Upper lobe of left lung (tissue), 6 donors: ENCODE measurements at regions not wholly inside any gene's neighbourhood (a gene's known extent, or its start where the extent isn't known, plus 50 kb on each side); places are given as distances from the start of the nearest gene placed in this dataset.

ENCODE experiments used
- ATAC-seq, 2 donors: fragments of 200-7000 bp; cut with Tn5 transposase; one replicate each; pipeline ENCODE4 v1.9.1; 2022; ENCODE audit warnings: mild to moderate bottlenecking in 2 of 2, moderate library complexity in 2 of 2; ENCODE audit not compliant: low FRiP score in 2 of 2
- DNase-seq, 2 donors: peaks; one replicate each; pipeline ENCODE4 v3.0.0-alpha.2; 2019 to 2020
- H3K27ac ChIP-seq, 4 donors: fragments of 200-600 bp; sonication (generic); one replicate each; pipeline ENCODE4 v1.5.1; 2016 to 2019
- H3K27me3 ChIP-seq, 4 donors: fragments of 200-600 bp; sonication (generic); one replicate each; pipeline ENCODE4 v1.5.1; 2017 to 2019
- H3K36me3 ChIP-seq, 4 donors: fragments of 200-600 bp; sonication (generic); one replicate each; pipeline ENCODE4 v1.5.1; 2016 to 2019
- H3K4me1 ChIP-seq, 4 donors: fragments of 200-600 bp; sonication (generic); one replicate each; pipeline ENCODE4 v1.5.1; 2018 to 2019
- H3K4me3 ChIP-seq, 4 donors: fragments of 200-600 bp; sonication (generic); one replicate each; pipeline ENCODE4 v1.5.1; 2017 to 2019; ENCODE audit warnings: mild to moderate bottlenecking in 2 of 4, moderate library complexity in 1 of 4
- H3K9me3 ChIP-seq, 4 donors: fragments of 200-600 bp; sonication (generic); one replicate each; pipeline ENCODE4 v1.5.1; 2018 to 2019
- EP300 ChIP-seq, 4 donors: sonication (generic); formaldehyde crosslinking; IDR thresholded peaks; one replicate each; pipeline ENCODE4 v1.5.1; 2017; ENCODE audit warnings: antibody characterized with exemption in 4 of 4, control low read depth in 2 of 4
- POLR2A ChIP-seq, 4 donors: fragments of 450-650 bp; IDR thresholded peaks; one replicate each; pipeline ENCODE4 v1.5.1; 2016 to 2017; ENCODE audit warnings: antibody characterized with exemption in 4 of 4, mild to moderate bottlenecking in 2 of 4
- POLR2AphosphoS5 ChIP-seq, 2 donors: sonication (generic); formaldehyde crosslinking; IDR thresholded peaks; one replicate each; pipeline ENCODE4 v1.5.1; 2017; ENCODE audit warnings: antibody characterized with exemption in 2 of 2
- WGBS, 2 donors: methylation state at CpG; one replicate each; pipeline ENCODE4 v1.1.5; 2017 to 2018; 5-methylcytosine and 5-hydroxymethylcytosine counted together
- TF ChIP-seq, protein P1 (sequence below), 6 experiments: fragments of 450-650 bp in 4 of 6; fragments of 200-600 bp in 2 of 6; sonication (generic) in 2 of 6; IDR thresholded peaks; one replicate each; pipeline ENCODE4 v1.5.1; 2016 to 2019; ENCODE audit warnings: antibody characterized with exemption in 6 of 6
- donor health status: DM: no; HTN: no; CAD: no; lungs with moderate emphysema.
- donor health status: DM: no; HTN: yes; CAD: no; lungs with severe emphysema.

DNA sequence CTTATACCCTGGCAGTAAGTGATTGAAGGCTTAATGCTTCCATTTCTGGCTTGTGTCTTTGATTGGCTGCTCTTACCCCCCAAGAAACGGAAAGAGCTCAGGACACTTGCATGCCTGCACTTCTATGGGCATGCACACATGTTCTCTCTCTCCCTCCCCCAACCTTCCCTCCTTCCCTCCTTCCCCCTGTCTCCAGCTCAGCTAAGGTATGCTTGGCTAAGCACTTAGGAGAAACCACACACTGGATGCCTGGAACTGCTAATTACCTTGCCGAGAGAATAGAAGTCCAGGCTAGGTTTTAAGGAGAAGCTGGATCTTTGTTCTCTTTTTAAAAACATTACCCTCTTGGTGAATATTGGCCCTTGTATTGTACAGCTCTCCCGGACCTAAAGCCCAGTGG is 1072.8 kb upstream of the TMEM132C start:
- no peaks in the 10 kb centered on the region for H3K27me3 ChIP-seq
- no peak for DNase-seq
- H3K27ac ChIP-seq: no peak overlapping the region
- no peaks in the 10 kb centered on the region for H3K4me1 ChIP-seq
- ATAC-seq: no peak
- no peaks in the 10 kb centered on the region for H3K9me3 ChIP-seq
- 75% methylated on average over 3 of the region's 3 CpGs for WGBS, 2 donors
- H3K36me3 ChIP-seq: no peaks in the 10 kb centered on the region
- TF ChIP-seq, protein P1, sequence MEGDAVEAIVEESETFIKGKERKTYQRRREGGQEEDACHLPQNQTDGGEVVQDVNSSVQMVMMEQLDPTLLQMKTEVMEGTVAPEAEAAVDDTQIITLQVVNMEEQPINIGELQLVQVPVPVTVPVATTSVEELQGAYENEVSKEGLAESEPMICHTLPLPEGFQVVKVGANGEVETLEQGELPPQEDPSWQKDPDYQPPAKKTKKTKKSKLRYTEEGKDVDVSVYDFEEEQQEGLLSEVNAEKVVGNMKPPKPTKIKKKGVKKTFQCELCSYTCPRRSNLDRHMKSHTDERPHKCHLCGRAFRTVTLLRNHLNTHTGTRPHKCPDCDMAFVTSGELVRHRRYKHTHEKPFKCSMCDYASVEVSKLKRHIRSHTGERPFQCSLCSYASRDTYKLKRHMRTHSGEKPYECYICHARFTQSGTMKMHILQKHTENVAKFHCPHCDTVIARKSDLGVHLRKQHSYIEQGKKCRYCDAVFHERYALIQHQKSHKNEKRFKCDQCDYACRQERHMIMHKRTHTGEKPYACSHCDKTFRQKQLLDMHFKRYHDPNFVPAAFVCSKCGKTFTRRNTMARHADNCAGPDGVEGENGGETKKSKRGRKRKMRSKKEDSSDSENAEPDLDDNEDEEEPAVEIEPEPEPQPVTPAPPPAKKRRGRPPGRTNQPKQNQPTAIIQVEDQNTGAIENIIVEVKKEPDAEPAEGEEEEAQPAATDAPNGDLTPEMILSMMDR (IDR thresholded peaks at IDR 0.05): no peak
- TF ChIP-seq EP300 (IDR thresholded peaks at IDR 0.05): no peak
- no peak for TF ChIP-seq POLR2AphosphoS5 (IDR thresholded peaks at IDR 0.05)
- TF ChIP-seq POLR2A (IDR thresholded peaks at IDR 0.05): no peak
- H3K4me3 ChIP-seq: no peak overlapping the region

DNA sequence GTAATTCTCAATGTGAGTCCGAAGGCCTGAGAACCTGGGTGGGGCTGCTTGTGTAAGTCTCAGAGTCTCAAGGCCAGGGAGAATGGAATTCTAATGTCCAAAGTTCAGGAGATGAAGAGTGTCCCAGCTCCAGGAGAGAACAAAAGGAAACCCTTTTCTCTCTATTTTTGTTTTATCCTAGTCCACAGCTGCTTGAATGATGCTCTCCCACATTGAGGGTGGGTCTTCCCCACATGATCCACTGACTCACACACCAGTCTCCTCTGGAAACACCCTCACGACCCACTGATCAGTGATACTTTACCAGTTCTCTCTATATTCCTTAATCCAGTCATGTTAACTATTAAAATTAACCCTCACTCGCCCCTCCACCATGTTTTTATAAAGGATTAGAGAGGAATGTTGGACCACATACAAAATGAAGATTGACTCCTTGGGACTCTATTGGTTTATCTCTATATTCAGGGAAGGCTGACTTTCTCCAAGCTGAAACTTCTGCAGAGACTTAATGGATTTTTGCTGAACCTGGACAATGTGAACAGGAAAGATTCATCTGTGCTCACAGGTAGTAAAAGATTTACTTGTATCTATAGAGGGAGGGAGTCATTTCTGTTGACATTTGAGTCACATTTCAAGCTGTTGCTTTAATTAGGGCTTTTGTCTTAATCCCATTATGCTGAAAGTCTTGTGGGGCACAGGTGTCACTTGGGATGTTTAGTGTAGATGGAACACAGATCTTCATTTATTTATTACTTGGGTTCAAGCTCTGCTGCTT is 1061.0 kb upstream of the TMEM132C start:
- 67 to 72% methylated on average over 3 of the region's 3 CpGs for WGBS, 2 donors
- no peak for DNase-seq

DNA sequence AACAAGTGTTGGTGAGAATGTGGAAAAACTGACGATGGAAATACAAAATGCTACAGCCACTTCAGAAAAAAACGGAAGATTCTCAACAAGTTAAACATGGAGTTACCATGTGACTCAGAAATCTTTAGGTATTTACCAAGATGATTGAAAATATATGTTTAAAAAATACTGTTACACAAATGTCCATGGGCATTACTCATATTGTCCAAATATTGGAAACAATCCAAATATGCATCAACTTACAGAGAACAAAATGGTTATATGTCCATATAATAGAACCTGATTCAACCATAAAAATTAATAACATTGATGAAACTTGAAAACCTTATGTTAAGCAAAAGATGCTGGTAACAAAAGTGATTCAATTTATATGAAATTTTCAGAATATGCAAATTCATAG is 1057.7 kb upstream of the TMEM132C start:
- WGBS, 2 donors: 94 to 98% methylated on average over 2 of the region's 2 CpGs
- TF ChIP-seq EP300 (IDR thresholded peaks at IDR 0.05) (no peak), POLR2A (IDR thresholded peaks at IDR 0.05) (no peak), POLR2AphosphoS5 (IDR thresholded peaks at IDR 0.05) (no peak)
- TF ChIP-seq, protein P1 (IDR thresholded peaks at IDR 0.05): no peak

More for the DNA sequence above, 1061.0 kb upstream of the TMEM132C start:
- TF ChIP-seq EP300 (IDR thresholded peaks at IDR 0.05): no peak
- no peak for TF ChIP-seq POLR2AphosphoS5 (IDR thresholded peaks at IDR 0.05)
- no peak for TF ChIP-seq POLR2A (IDR thresholded peaks at IDR 0.05)
- TF ChIP-seq, protein P1 (IDR thresholded peaks at IDR 0.05): no peak
- Histone ChIP-seq H3K36me3 (no peaks in the 10 kb centered on the region), H3K27ac (no peak overlapping the region), H3K4me1 (no peaks in the 10 kb centered on the region), H3K9me3 (no peaks in the 10 kb centered on the region), H3K27me3 (no peaks in the 10 kb centered on the region), H3K4me3 (no peak overlapping the region)
- ATAC-seq: peak in 1 of 2 donors; percentile 65

DNA sequence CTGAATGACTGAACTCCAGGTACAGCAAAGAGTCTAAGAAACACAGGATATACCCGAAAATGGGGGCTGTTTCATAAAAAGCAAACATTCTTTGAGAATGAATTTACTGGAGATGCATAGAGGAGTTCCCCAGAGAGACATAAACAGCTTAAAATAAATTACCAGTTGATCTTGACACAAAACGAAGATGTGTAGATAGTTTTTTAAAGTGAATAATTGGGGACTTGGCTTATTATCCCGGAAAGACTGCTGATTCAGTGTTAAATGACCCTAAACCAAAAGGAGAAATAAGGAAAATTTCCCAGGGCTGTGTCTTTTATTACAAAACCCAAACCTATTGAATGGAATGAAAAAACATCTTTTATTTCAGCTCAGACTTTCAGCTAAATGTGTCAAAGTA is 1052.8 kb upstream of the TMEM132C start:
- 57 to 64% methylated on average over 3 of the region's 3 CpGs for WGBS, 2 donors
- no peaks in the 10 kb centered on the region for H3K4me1 ChIP-seq
- TF ChIP-seq POLR2A (IDR thresholded peaks at IDR 0.05): no peak
- TF ChIP-seq, protein P1 (IDR thresholded peaks at IDR 0.05): no peak
- no peak for TF ChIP-seq POLR2AphosphoS5 (IDR thresholded peaks at IDR 0.05)
- no peak overlapping the region for H3K27ac ChIP-seq
- H3K9me3 ChIP-seq: no peaks in the 10 kb centered on the region
- no peaks in the 10 kb centered on the region for H3K36me3 ChIP-seq
- ATAC-seq (no peak), DNase-seq (no peak)
- H3K4me3 ChIP-seq: no peak overlapping the region
- no peaks in the 10 kb centered on the region for H3K27me3 ChIP-seq

More for the DNA sequence above, 1057.7 kb upstream of the TMEM132C start:
- ATAC-seq (no peak), DNase-seq (no peak)
- no peaks in the 10 kb centered on the region for H3K4me1 ChIP-seq
- no peaks in the 10 kb centered on the region for H3K27me3 ChIP-seq
- H3K4me3 ChIP-seq: no peak overlapping the region
- no peaks in the 10 kb centered on the region for H3K36me3 ChIP-seq
- no peak overlapping the region for H3K27ac ChIP-seq
- no peaks in the 10 kb centered on the region for H3K9me3 ChIP-seq

DNA sequence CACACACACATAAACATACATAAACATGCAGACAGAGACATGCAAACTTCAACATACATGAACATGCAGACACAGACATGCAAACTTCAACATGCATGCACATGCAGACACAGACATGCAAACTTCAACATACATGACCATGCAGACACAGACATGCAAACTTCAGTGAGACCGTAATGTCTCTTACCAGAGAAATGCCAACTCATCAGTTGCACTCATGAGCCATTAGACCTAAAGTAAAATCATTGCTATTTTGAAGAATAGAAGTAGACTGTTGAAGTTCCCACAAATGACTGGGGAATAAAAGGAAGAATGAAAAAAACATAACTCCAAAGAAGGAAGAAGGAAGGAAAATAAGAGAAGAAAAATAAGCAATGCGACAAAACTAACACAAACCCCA is 1044.0 kb upstream of the TMEM132C start:
- Histone ChIP-seq H3K27ac (no peak overlapping the region), H3K36me3 (no peaks in the 10 kb centered on the region), H3K27me3 (no peaks in the 10 kb centered on the region), H3K4me1 (no peaks in the 10 kb centered on the region), H3K9me3 (no peaks in the 10 kb centered on the region), H3K4me3 (no peak overlapping the region)
- DNase-seq: no peak
- no peak for ATAC-seq
- WGBS, 2 donors: 95 to 100% methylated on average over 2 of the region's 2 CpGs
- no peak for TF ChIP-seq EP300 (IDR thresholded peaks at IDR 0.05)
- TF ChIP-seq POLR2AphosphoS5 (IDR thresholded peaks at IDR 0.05): no peak
- TF ChIP-seq POLR2A (IDR thresholded peaks at IDR 0.05): no peak
- TF ChIP-seq, protein P1 (IDR thresholded peaks at IDR 0.05): no peak
